Neural cell (in vitro differentiated cells): ENCODE measurements at regions not wholly inside any gene's neighbourhood (a gene's known extent, or its start where the extent isn't known, plus 50 kb on each side); places are given as distances from the start of the nearest gene placed in this dataset.

ENCODE experiments used
- H2AFZ ChIP-seq: fragments of 200-600, 300-800 bp; sonication (generic), shearing (Covaris generic); 2 replicates; pipeline ENCODE4 v1.6.0; 2014; ENCODE audit warnings: low read depth, mild to moderate bottlenecking, antibody characterized with exemption, low read length, moderate library complexity
- H3F3A ChIP-seq: fragments of 200-600 bp; shearing (Covaris generic); 2 replicates; pipeline ENCODE4 v1.6.1; 2016; ENCODE audit warnings: mild to moderate bottlenecking, moderate library complexity, mixed read lengths, antibody characterized with exemption, low read length; ENCODE audit not compliant: insufficient read depth, poor library complexity, severe bottlenecking
- H3K27ac ChIP-seq: fragments of 200-600, 300-800 bp; sonication (generic), shearing (Covaris generic); 2 replicates; pipeline ENCODE4 v1.5.1; 2014; ENCODE audit warnings: mild to moderate bottlenecking, low read length, moderate library complexity
- H3K27me3 ChIP-seq: fragments of 300-800, 200-600 bp; sonication (generic), shearing (Covaris generic); 2 replicates; pipeline ENCODE4 v1.6.0; 2014; ENCODE audit warnings: mild to moderate bottlenecking, low read depth, low read length, moderate library complexity; ENCODE audit not compliant: insufficient read depth
- H3K36me3 ChIP-seq: fragments of 300-800, 200-600 bp; sonication (generic), shearing (Covaris generic); 2 replicates; pipeline ENCODE4 v1.5.1; 2014; ENCODE audit warnings: mild to moderate bottlenecking, antibody characterized with exemption, low read length, moderate library complexity; ENCODE audit not compliant: insufficient read depth
- H3K4me2 ChIP-seq: fragments of 300-800, 200-600 bp; sonication (generic), shearing (Covaris generic); 2 replicates; pipeline ENCODE4 v1.6.0; 2014; ENCODE audit warnings: mild to moderate bottlenecking, low read length
- H3K4me3 ChIP-seq: fragments of 300-800, 200-600 bp; sonication (generic), shearing (Covaris generic); 2 replicates; pipeline ENCODE4 v1.5.1; 2014; ENCODE audit warnings: mild to moderate bottlenecking, low read length, moderate library complexity
- H3K79me2 ChIP-seq: fragments of 200-600 bp; shearing (Covaris generic); replicated peaks from 2 replicates; pipeline ENCODE4 v1.6.0; 2014; ENCODE audit warnings: mild to moderate bottlenecking, low read length, moderate library complexity; ENCODE audit not compliant: insufficient read depth
- H3K9ac ChIP-seq: fragments of 300-800, 200-600 bp; sonication (generic), shearing (Covaris generic); 2 replicates; pipeline ENCODE4 v1.6.1; 2016; ENCODE audit warnings: mild to moderate bottlenecking, low read length, mixed read lengths
- H3K9me2 ChIP-seq: fragments of 200-600 bp; shearing (Covaris generic); 2 replicates; pipeline ENCODE4 v1.6.1; 2016; ENCODE audit warnings: mild to moderate bottlenecking, low read length, mixed read lengths; ENCODE audit not compliant: insufficient read depth
- H3K9me3 ChIP-seq: fragments of 200-600, 300-800 bp; sonication (generic), shearing (Covaris generic); 2 replicates; pipeline ENCODE4 v1.6.1; 2016; ENCODE audit warnings: mild to moderate bottlenecking, mixed run types, low read length, moderate library complexity, mixed read lengths
- H4K20me1 ChIP-seq: fragments of 200-600 bp; shearing (Covaris generic); 2 replicates; pipeline ENCODE4 v1.6.1; 2016; ENCODE audit warnings: mild to moderate bottlenecking, mixed run types; ENCODE audit not compliant: insufficient read depth
- EP300 ChIP-seq: fragments of 450-650 bp; conservative IDR thresholded peaks from 2 replicates; pipeline ENCODE4 v1.6.1; 2014; ENCODE audit warnings: antibody characterized with exemption, mild to moderate bottlenecking, moderate library complexity; ENCODE audit not compliant: poor library complexity, severe bottlenecking
- EZH2 ChIP-seq: fragments of 200-600, 300-800 bp; shearing (Covaris generic), sonication (generic); IDR thresholded peaks from 2 replicates; pipeline ENCODE4 v1.6.1; 2014; ENCODE audit warnings: antibody characterized with exemption, low read length, borderline replicate concordance, mild to moderate bottlenecking; ENCODE audit not compliant: insufficient read depth, poor library complexity, severe bottlenecking
- MXI1 ChIP-seq: fragments of 450-650 bp; conservative IDR thresholded peaks from 2 replicates; pipeline ENCODE4 v1.6.1; 2014; ENCODE audit warnings: antibody characterized with exemption, mild to moderate bottlenecking; ENCODE audit not compliant: poor library complexity, severe bottlenecking
- POLR2AphosphoS5 ChIP-seq: IDR thresholded peaks from 2 replicates; pipeline ENCODE4 v1.6.1; 2012
- RAD21 ChIP-seq: fragments of 450-650 bp; conservative IDR thresholded peaks from 2 replicates; pipeline ENCODE4 v1.6.1; 2014; ENCODE audit warnings: antibody characterized with exemption, mild to moderate bottlenecking, moderate library complexity
- SMC3 ChIP-seq: fragments of 450-650 bp; conservative IDR thresholded peaks from 2 replicates; pipeline ENCODE4 v1.6.1; 2014; ENCODE audit warnings: antibody characterized with exemption, mild to moderate bottlenecking, moderate library complexity; ENCODE audit not compliant: poor library complexity
- TAF1 ChIP-seq: IDR thresholded peaks from 2 replicates; pipeline ENCODE4 v1.6.1; 2012; ENCODE audit warnings: low read depth
- TF ChIP-seq, protein P1 (sequence below): IDR thresholded peaks from 2 replicates; pipeline ENCODE4 v1.6.1; 2012; ENCODE audit warnings: borderline replicate concordance
- TF ChIP-seq, protein P2 (sequence below): fragments of 450-650 bp; IDR thresholded peaks from 2 replicates; pipeline ENCODE4 v1.5.1; 2014; ENCODE audit warnings: antibody characterized with exemption, mild to moderate bottlenecking, moderate library complexity; ENCODE audit not compliant: poor library complexity, severe bottlenecking

- Histone ChIP-seq H3F3A (no peaks in the 10 kb centered on the region), H3K36me3 (no peaks in the 10 kb centered on the region), H2AFZ (no peak overlapping the region), H3K9me3 (no peaks in the 10 kb centered on the region), H3K4me2 (no peak overlapping the region), H3K9me2 (no peaks in the 10 kb centered on the region), H4K20me1 (no peaks in the 10 kb centered on the region), H3K4me3 (no peak overlapping the region), H3K27ac (no peak overlapping the region), H3K27me3 (no peaks in the 10 kb centered on the region), H3K9ac (no peak overlapping the region), H3K79me2 (no peaks in the 10 kb centered on the region)
- TF ChIP-seq EZH2, result no peak
- TF ChIP-seq MXI1, result no peak
- no peak for TF ChIP-seq SMC3
- no peak for TF ChIP-seq TAF1
- TF ChIP-seq, protein P1, sequence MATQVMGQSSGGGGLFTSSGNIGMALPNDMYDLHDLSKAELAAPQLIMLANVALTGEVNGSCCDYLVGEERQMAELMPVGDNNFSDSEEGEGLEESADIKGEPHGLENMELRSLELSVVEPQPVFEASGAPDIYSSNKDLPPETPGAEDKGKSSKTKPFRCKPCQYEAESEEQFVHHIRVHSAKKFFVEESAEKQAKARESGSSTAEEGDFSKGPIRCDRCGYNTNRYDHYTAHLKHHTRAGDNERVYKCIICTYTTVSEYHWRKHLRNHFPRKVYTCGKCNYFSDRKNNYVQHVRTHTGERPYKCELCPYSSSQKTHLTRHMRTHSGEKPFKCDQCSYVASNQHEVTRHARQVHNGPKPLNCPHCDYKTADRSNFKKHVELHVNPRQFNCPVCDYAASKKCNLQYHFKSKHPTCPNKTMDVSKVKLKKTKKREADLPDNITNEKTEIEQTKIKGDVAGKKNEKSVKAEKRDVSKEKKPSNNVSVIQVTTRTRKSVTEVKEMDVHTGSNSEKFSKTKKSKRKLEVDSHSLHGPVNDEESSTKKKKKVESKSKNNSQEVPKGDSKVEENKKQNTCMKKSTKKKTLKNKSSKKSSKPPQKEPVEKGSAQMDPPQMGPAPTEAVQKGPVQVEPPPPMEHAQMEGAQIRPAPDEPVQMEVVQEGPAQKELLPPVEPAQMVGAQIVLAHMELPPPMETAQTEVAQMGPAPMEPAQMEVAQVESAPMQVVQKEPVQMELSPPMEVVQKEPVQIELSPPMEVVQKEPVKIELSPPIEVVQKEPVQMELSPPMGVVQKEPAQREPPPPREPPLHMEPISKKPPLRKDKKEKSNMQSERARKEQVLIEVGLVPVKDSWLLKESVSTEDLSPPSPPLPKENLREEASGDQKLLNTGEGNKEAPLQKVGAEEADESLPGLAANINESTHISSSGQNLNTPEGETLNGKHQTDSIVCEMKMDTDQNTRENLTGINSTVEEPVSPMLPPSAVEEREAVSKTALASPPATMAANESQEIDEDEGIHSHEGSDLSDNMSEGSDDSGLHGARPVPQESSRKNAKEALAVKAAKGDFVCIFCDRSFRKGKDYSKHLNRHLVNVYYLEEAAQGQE, result no peak
- TF ChIP-seq RAD21, result no peak
- TF ChIP-seq, protein P2, sequence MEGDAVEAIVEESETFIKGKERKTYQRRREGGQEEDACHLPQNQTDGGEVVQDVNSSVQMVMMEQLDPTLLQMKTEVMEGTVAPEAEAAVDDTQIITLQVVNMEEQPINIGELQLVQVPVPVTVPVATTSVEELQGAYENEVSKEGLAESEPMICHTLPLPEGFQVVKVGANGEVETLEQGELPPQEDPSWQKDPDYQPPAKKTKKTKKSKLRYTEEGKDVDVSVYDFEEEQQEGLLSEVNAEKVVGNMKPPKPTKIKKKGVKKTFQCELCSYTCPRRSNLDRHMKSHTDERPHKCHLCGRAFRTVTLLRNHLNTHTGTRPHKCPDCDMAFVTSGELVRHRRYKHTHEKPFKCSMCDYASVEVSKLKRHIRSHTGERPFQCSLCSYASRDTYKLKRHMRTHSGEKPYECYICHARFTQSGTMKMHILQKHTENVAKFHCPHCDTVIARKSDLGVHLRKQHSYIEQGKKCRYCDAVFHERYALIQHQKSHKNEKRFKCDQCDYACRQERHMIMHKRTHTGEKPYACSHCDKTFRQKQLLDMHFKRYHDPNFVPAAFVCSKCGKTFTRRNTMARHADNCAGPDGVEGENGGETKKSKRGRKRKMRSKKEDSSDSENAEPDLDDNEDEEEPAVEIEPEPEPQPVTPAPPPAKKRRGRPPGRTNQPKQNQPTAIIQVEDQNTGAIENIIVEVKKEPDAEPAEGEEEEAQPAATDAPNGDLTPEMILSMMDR, result no peak
- no peak for TF ChIP-seq EP300
- no peak for TF ChIP-seq POLR2AphosphoS5
These were observed 158.6 kb downstream of the MIS18A start for GRCh38 chr21:32120230-32120629.

GRCh38 chr21:32119811-32120210 is 159.0 kb downstream of the MIS18A start:
- no peak for TF ChIP-seq MXI1
- TF ChIP-seq EZH2, result no peak
- no peak for TF ChIP-seq SMC3
- no peak for TF ChIP-seq POLR2AphosphoS5
- no peak overlapping the region for H3K4me2 ChIP-seq

DNA sequence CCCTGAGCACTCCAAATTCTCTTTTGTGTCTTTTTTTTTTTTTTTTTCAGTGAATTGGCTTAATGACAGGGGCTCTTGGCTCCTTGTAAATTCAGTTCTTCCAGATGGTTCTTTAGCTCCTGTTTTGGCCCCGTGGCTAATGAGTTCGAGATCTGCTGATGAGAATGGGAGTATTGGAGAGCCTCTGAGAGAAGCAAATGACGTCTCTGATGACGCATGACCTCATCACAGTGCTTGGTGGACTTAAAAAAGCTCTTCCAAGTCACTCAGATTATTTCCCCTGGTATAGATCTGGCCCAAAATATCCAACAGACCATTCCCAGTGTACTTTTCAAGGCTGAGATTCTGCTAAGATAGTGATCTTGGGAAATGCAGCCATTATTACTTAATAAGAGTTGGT is 159.5 kb downstream of the MIS18A start:
- no peaks in the 10 kb centered on the region for H3F3A ChIP-seq
- H3K9me2 ChIP-seq, result no peaks in the 10 kb centered on the region

More at GRCh38 chr21:32119811-32120210, 159.0 kb downstream of the MIS18A start:
- Histone ChIP-seq H3K9ac (no peak overlapping the region), H3K36me3 (no peaks in the 10 kb centered on the region), H3K79me2 (no peaks in the 10 kb centered on the region), H3K4me3 (no peak overlapping the region), H3K27ac (no peak overlapping the region), H3K27me3 (no peaks in the 10 kb centered on the region), H3K9me3 (no peaks in the 10 kb centered on the region), H3K9me2 (no peaks in the 10 kb centered on the region), H3F3A (no peaks in the 10 kb centered on the region), H2AFZ (no peak overlapping the region), H4K20me1 (no peaks in the 10 kb centered on the region)

More for the DNA sequence above, 159.5 kb downstream of the MIS18A start:
- Histone ChIP-seq H3K27me3 (no peaks in the 10 kb centered on the region), H3K36me3 (no peaks in the 10 kb centered on the region), H4K20me1 (no peaks in the 10 kb centered on the region), H2AFZ (no peak overlapping the region), H3K9ac (no peak overlapping the region), H3K4me2 (no peak overlapping the region), H3K4me3 (no peak overlapping the region), H3K9me3 (no peaks in the 10 kb centered on the region), H3K79me2 (no peaks in the 10 kb centered on the region), H3K27ac (no peak overlapping the region)
- TF ChIP-seq POLR2AphosphoS5 (no peak), MXI1 (no peak), EZH2 (no peak), EP300 (no peak), TAF1 (no peak), RAD21 (no peak), SMC3 (no peak)
- TF ChIP-seq, protein P2, result no peak
- TF ChIP-seq, protein P1, result no peak
